Fibroblast of pulmonary artery (primary cell): ENCODE measurements at regions not wholly inside any gene's neighbourhood (a gene's known extent, or its start where the extent isn't known, plus 50 kb on each side); places are given as distances from the start of the nearest gene placed in this dataset.

Source experiments
- DNase-seq: peaks from one replicate; pipeline ENCODE4 v3.0.0-alpha.2; 2010; ENCODE audit warnings: low read depth
- H3K4me3 ChIP-seq: replicated peaks from 2 replicates; pipeline ENCODE4 v1.5.1; 2011; ENCODE audit warnings: low read depth, mild to moderate bottlenecking, control low read depth, low read length, moderate library complexity
- CTCF ChIP-seq: IDR thresholded peaks from 2 replicates; pipeline ENCODE4 v1.5.1; 2011; ENCODE audit warnings: mild to moderate bottlenecking, control low read depth, low read length, inconsistent platforms; ENCODE audit errors: missing control alignments

GRCh38 chr2:239862613-239863012 lies 162.5 kb downstream of the NDUFA10 start:
- DNase-seq = no peak
- H3K4me3 ChIP-seq = no peak overlapping the region
- no peak for TF ChIP-seq CTCF

- no peak for DNase-seq
- H3K4me3 ChIP-seq = no peak overlapping the region
These were observed 167.0 kb downstream of the NDUFA10 start for GRCh38 chr2:239858179-239858578.

GRCh38 chr2:239857591-239857990 lies 167.6 kb downstream of the NDUFA10 start:
- no peak for DNase-seq
- H3K4me3 ChIP-seq = no peak overlapping the region
- no peak for TF ChIP-seq CTCF

More at GRCh38 chr2:239858179-239858578, 167.0 kb downstream of the NDUFA10 start:
- no peak for TF ChIP-seq CTCF

GRCh38 chr2:239856620-239857285 lies 168.4 kb downstream of the NDUFA10 start:
- TF ChIP-seq CTCF = no peak
- no peak for DNase-seq
- no peak overlapping the region for H3K4me3 ChIP-seq

- TF ChIP-seq CTCF = no peak
- DNase-seq = no peak
- no peak overlapping the region for H3K4me3 ChIP-seq
These were observed 169.1 kb downstream of the NDUFA10 start for GRCh38 chr2:239855863-239856587.

GRCh38 chr2:239854596-239854995 lies 170.5 kb downstream of the NDUFA10 start:
- no peak overlapping the region for H3K4me3 ChIP-seq
- no peak for DNase-seq
- no peak for TF ChIP-seq CTCF
